IPS DF 19.7 (cell line): ENCODE measurements at regions not wholly inside any gene's neighbourhood (a gene's known extent, or its start where the extent isn't known, plus 50 kb on each side); places are given as distances from the start of the nearest gene placed in this dataset.

Source experiments
- DNase-seq: peaks from one replicate; pipeline ENCODE4 v3.0.0-alpha.2; 2013; ENCODE audit warnings: low read depth, low spot score

DNA sequence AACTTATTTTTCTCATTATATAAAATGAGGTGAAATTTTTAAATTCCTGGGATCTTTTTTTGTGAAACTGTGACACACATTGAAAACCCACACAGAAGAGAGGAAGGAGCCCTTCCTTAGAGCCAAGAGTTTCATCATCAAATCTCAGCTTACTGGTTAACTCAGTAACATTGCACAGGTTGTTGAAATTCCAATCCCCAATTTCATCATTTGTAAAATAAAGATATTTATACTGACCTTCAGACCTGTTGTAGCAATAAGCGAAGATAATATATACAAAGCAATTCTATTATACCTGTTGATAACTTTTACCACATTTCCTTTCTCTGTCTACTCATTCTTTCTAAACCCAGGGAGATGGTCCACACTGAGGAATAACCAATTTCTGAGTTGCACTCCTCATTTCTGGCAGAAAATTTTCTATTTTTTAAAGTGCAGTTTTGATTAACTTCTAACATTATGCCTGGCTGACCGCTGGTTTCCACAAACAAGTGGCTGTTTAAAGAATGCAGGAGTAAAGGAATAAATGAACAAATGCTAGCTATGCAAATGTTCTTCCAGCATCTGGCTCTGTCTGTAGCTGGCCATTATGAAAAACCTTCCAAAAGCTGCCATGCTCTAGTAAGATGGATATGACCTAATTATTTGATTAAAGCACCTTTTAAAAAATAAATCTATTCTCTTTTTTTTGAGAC, 105.7 kb upstream of the LINC00305 start:
- no peak for DNase-seq

DNA sequence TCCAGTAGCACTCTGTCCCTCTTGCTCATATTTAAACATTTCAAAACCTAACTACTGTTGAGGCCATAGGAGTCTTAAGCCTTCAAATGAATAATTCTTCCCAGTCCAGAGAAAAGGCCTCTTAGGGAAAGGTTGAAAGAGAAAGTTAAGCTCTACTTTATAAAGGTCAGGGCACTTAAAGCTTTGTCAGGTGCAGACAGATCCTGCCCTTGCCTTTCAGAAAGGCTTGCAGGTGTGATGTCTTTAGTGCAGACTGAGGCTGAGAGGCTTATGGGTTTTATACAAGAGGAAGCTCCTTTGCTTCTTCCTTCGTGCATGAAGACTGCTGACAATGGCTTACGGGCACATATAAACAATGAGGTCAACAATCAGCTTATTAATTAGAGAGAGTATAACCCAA, 105.0 kb upstream of the LINC00305 start:
- DNase-seq: no peak

DNA sequence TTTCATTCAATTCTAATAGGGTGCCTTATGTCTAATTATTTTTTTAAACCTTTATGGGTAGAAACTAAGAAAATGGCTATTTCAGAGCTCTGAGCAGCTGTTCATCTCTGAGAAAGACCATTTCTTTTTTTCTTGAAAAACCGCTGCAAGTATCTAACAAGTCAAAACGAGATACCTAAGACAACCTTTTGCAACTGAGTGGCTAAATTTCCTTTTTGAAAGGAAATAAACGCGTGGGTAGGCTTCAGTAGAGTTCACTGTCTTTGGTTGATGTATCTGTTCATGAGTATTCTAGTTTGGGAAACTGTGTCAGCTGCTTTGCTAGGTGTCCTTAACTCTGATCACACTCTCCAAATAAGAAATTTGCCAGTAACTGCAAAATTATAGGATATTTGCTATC, 104.3 kb upstream of the LINC00305 start:
- DNase-seq: no peak

DNA sequence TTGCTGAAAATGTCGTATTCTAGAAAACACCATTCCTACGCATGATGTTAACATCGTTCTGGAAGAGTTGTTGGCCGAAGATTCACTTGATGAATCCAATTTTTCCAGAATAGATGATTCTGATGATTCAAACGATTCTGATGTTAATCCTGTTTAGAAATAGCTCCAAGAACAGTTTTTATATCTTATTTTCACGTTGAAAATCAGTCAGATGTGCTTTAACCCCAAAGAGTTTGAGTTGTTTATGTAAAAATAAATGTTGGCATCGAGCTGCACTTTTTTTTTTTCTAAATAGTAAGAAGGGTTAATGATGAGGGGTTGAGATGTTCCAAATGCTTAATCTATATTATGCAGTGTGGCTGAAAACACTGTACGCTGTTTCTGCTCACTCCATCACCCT, 99.9 kb upstream of the LINC00305 start:
- no peak for DNase-seq

DNA sequence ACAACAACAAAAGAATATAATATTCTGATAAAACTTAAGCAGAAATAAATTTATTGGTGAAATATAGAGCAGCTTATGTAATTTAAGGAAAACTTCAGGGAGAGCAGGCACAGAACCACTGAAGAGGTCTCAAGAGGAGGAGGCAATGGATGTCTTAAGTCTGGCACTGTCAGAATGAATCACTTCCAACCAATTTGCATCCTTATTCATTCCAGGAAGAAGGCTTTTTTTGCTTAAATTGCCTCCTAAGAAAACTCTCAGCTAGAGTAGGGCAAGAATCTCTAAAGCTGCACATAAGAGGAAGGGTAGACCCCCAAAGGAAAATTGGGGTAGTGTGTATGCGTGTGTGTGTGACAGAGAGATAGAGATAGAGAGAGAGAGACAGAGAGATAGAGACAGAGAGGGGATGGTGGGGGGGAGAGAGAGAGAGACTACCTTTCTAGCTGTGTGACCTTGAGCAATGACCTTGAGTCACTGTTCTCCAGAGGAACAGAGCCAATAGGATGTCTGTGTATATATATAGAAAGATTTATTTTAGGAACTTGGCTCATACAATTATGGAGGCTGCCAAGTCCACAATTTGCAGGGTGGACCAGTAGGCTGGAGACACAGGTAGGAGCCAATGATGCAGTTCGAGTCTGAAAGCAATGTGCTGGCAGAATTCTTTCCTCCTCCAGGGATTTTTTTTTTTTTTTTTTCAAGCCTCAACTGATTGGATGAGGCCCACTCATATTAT, 96.4 kb upstream of the LINC00305 start:
- no peak for DNase-seq

DNA sequence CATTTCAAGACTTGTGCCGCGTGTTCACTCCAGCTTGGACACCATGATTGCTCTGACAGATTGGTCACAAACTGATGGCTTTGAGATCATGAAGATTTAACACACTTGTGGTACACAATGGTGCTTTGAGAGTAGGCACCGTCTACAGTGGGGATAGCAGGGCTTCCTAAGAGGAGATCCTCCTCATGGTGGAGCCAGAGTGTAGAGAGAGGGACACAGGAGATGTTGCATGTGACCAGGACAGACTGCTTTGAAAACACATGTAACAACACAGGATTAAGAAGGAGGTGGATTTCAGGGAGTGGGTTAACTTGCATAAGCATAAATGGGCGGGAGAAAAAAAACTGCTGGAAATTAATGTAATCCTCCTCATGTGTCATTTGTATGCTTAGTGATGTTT, 95.7 kb upstream of the LINC00305 start:
- peak; percentile 20 for DNase-seq

DNA sequence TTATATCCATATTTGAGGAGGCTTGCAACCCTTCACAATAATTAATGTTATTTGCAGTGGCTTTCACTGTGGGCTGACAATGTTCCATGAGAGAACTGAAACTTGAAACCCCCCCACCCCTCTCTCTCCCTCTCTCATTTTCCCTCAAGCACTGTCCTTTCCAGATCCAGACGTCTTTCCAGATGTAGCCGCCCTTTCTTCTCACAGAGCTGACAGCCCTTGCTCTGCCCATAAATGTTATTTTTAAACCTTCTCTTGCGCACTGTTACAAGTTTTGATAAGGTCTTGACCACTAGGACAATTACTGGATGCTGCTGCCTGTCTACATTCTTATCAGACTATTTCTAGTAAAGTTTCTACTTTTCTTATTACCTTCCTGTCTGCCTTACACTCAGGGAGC, 91.4 kb upstream of the LINC00305 start:
- DNase-seq: no peak

DNA sequence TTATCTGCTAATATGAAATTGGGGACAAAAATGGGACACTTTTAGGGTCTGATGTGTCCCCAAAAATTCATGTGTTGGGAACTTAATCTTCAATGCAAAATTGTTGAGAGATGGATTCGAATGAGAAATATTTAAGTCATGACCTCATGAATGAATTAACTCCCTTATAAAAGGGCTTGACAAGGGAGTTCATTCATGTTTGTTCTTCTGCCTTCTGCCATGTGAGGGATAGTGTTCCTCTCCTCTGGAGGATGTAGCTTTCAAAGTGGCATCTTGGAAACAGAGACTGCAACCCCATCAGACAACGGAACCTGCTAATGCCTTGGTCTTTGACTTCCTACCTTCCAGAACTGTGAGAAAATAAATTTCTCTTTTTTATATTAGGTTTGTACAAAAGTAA, 89.2 kb upstream of the LINC00305 start:
- DNase-seq: no peak

DNA sequence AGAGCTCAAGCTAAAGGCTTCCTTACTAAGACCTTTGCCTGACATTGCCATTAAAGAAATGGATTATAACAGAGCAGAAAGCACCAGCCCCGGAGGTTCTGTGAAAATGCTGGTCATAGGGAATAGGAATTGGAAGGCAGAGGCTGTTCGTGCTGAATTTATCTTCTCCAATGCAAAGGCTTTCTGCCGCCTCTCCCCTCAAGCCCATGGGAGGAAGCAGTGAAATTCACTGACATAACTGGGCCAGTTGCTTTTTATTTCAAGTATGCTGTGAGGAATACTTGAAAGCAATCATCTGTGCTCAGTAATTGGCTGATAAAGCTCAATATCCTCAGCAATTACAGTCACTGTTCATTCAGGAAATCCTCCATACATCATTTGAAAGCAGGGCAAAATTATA, 85.4 kb upstream of the LINC00305 start:
- DNase-seq: no peak

DNA sequence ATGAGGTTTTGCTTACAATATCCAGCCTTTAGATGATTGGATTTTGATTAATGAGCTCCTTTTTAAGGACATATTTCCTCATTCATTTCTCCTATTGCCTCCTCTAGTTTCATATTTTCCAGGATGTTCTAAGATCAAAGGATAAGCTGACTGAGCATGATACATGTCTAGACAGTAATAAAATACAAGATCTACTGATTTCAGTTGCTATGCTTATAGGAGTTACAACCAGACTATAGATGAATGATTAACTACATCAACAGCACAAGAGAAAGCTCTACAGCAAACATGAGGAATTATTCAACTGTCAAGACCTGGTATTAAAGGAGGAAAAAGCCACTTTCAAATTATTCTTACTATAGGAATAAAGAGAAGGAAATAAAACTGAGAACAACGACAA, 85.0 kb upstream of the LINC00305 start:
- DNase-seq: no peak

DNA sequence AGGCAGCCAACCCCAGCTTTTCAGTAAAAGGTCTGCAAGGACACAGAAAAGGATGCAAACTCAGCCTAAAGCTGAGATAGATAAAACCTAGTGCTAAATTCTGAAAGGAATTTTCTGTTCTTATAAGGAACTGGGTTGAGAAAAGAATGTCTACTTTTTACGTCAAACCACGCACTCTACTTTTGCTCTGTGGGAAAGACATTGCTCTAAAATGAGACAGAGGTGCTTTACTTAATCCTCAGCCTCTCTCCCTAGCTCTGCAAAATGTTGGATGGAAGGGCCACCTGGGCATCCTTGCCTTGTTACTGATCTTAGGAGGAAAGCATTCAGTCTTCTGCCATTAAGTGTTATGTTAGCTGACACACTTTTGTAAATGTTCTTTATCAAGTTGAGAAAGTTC, 72.1 kb upstream of the LINC00305 start:
- no peak for DNase-seq

DNA sequence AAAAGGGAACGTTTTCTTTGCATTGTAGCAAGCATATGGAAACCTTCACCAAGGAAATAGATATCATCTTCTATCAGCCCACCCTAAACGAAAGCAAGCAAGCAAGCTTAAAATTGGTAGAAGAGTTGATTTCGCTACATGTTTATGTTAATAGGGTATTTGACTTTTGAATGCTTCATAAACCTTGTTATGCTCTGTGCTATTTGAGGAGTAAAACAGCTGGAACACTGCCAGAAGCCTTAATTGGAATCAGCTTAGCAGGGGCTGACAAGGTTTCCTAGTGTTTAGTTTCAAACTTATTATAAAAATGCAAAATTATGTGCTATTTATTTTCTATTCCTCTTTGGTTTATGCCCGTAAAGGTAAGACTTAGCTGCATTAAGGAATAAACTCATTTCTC, 70.6 kb upstream of the LINC00305 start:
- DNase-seq: no peak

DNA sequence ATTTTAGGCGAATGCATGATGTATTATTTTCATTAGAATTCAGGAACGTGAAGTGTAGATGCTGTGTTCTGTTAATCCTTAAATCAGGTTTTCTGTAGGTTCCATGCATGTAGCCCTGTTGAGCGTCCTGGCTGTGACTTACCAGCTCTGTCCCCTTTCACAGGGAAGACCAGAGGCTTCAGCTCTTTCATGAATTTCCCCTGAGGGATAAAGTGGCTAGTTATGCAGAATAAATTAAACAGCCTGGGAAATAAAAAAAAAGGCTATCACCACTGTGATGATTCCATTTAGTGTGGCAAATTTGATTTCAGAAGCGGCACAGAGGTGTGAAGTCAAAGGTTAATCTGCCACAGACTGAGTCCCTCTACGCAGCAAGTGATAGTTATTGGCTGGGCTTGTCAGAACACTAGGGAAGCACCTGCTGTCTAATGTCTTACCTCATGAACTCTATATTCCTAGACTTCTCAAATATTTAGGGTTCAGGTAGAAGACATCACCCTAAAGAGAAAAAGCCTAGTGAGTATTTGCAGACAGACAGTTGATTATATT, 61.6 kb upstream of the LINC00305 start:
- DNase-seq: no peak

DNA sequence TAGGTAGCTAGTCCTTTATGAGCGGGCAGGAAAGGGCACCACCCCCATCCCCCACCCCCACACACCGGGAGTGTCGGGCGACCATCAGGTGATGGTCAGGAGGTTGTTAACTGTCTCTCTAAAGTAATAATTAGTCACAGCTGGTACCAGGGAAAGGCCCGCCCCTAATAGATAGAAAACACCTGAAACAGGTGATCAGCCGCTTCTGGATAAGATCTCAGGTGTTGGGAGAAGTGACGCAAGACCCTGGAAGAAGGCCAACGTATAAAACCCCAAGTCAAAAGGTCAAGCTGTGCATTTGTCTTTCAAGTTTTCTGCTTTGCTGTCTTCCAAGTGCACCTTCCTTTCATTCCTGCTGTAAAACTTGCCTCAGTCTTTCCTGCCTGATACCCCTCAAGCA, 59.6 kb upstream of the LINC00305 start:
- DNase-seq: no peak

DNA sequence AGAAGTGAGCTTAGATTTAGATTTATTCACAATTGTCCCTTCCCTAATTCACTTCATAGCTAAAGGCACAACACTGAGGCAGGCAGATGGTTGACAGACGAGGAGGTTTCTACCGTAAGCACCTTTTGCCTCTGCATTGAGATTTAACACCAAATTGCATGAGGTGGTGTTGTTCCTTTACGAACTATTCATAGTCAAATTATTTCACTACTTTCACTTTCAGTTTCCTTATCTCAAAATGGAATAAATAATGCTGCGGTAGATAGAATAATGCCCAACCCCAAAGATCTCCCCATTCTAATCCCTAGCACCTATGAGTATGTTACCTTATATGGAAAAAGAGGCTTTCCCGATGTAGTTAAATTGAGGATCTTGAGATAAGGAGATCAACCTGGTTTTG, 58.9 kb upstream of the LINC00305 start:
- DNase-seq: no peak

DNA sequence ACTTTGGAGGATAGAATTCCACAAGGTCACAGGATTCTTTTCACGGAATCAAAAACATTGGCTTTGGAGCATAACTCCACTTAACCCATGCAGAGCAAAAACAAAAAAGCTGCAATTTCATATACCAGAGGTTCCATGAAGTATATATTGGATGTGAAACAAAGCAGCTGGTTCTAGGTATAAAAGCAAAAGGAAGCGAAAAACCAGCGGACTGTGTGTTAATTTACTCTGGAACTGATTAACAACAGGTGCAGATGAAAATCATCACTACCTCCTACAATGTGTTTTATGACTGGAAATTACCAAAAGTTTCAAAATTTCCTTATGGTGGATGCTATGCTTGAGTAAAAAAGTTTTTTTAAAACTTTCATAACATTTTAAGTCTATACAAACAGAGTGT, 54.4 kb upstream of the LINC00305 start:
- DNase-seq: no peak

DNA sequence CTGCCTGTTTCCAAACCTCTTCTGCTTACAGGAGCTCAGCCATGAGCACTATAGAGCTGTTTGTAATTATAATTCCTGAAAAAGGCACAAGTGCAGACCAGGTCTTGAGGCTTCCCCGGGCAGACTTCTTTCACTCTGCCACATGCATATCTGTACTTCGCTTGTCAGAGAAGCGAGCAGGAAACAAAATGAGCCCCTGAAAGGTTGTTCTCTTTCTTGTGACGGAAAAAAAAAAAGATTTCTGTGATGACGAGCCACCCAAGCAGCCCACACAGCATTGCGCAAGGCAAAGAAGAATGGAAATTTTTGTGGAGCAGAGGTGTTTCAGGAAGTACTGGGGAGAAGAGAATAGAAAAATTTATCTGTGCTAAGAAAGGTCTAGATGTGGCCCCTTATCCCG, 54.0 kb upstream of the LINC00305 start:
- DNase-seq: no peak

DNA sequence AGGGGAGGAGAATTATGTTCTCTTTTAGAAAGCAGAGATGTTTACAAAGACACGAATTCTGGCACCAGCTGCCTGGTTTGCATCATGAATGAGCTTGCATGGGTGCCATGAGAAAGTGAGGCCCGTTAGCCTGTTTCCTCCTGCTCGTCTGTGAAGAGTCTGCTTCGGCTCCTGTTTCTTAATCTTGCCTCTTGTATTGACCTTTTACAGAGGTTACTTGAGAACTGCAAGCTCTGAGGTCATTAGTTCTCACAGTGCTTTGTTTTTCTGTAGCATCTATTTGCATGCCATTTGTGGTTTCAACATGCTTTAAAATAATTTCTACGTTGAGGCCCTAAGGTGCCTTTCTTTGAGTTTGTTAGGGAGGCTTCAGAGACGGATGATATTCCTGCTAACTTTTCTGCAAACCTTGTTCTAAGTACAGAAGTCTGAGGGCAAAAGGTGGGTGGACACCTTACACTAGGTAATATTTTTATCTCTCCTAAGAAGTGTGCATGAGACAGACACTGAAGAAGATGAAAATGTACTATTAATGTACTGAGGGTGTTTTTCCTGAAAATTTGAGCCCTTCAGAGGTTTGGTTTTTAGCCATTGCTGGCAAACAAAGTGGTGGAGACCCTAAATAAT, 53.4 kb upstream of the LINC00305 start:
- DNase-seq: no peak

DNA sequence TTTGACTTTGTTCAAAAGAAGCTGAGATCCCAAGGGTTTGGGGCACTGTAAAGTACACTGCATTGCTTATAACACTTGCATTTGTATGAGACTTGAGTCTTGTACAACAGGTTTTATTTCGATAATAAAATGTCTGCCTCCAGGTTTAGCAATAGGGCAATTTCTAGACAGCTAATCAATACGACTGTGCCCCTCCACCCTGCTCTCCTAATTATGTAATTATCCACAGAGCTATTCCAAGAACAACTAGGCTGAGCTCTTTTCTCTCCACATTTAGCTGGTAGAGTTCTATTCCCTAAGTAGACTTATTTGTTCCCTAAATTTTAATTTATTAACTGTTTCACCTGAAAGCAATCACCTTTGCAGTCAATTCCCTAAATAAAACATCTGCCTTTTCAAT, 52.9 kb upstream of the LINC00305 start:
- DNase-seq: no peak

DNA sequence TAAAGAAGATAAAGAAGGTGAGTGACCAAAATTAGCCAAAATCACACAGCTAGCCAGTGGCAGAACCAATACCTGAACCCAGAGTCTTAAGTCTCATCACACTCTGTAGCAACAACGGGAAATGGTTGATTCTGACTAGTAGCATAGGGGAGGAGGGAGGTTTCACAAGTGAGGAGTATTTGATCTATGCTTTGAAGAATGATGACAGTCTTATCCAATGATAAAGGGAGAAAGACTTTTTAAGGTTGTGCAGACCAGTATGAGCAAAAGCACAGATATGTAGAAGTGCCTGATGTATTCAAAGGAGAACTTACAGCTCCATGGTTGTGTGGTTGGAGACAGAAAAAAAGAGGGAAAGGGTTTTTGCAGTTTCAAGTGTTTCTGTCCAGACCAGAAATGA, 50.7 kb upstream of the LINC00305 start:
- DNase-seq: no peak
